Nephron progenitor cell (in vitro differentiated cells): ENCODE measurements at regions not wholly inside any gene's neighbourhood (a gene's known extent, or its start where the extent isn't known, plus 50 kb on each side); places are given as distances from the start of the nearest gene placed in this dataset.

Experiments used
- DNase-seq: peaks from one replicate; pipeline ENCODE4 v3.0.0; 2021
- H3K27ac Mint-ChIP-seq: 2 replicates; pipeline ENCODE4 v1.8.0; 2021; ENCODE audit warnings: mild to moderate bottlenecking, moderate library complexity, mixed read lengths
- H3K27me3 Mint-ChIP-seq: 2 replicates; pipeline ENCODE4 v1.8.0; 2021; ENCODE audit warnings: mild to moderate bottlenecking, low read depth, mixed read lengths; ENCODE audit not compliant: poor library complexity
- H3K36me3 Mint-ChIP-seq: 2 replicates; pipeline ENCODE4 v1.8.0; 2021; ENCODE audit warnings: low read depth, mixed read lengths
- H3K4me1 Mint-ChIP-seq: 2 replicates; pipeline ENCODE4 v1.8.0; 2021; ENCODE audit warnings: mixed read lengths
- H3K4me3 Mint-ChIP-seq: 2 replicates; pipeline ENCODE4 v1.8.0; 2021; ENCODE audit warnings: mild to moderate bottlenecking, moderate library complexity, mixed read lengths
- H3K9me3 Mint-ChIP-seq: 2 replicates; pipeline ENCODE4 v1.8.0; 2021; ENCODE audit warnings: mild to moderate bottlenecking, moderate library complexity, mixed read lengths
- CTCF ChIP-seq: fragments of 200-600 bp; sonication (generic); IDR thresholded peaks from 2 replicates; pipeline ENCODE4 v1.5.0; 2021; ENCODE audit warnings: antibody characterized with exemption

GRCh38 chr2:207224381-207224780, 58.6 kb upstream of the KLF7 start:
- Mint-ChIP-seq H3K4me1 (peaks cover 77% of the 10 kb centered on the region), H3K9me3 (no peaks in the 10 kb centered on the region), H3K27me3 (peaks cover 4% of the 10 kb centered on the region), H3K27ac (no peak overlapping the region), H3K36me3 (no peaks in the 10 kb centered on the region), H3K4me3 (no peak overlapping the region)
- no peak for TF ChIP-seq CTCF
- DNase-seq = no peak

DNA sequence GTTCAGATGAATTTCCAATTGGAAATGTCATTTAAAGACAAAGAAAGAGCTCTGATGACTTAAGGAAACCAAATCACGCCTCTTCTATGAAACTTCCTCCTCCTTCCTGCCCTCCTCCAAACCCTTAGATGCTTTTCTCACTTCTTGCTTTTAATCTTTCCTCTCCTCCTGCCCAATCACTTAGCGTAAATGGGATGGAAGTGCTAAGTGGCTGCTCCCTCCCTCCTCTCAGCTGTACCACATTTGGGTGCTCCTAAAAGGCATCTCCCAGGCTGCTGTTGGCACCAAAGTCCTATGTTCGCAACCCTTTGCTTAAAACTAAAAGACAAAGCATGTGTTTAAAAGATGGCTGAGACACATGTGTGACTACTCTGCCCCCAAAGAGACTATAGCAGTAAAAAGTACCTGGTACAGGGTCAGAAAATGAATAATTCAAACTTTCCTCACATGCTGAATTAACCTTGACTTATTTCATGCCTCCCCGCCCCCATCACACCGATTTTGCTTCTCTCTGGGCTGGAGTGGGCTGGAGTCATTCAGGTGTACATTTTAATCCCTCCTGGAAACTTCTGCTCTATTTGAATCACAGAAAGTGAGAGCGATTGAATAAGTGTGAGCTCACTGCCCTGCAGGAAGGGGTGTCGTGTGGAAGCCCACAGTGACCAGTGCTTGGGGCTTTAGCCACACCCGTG, 59.2 kb upstream of the KLF7 start:
- Mint-ChIP-seq H3K27ac (peak overlapping the region; percentile 34), H3K4me1 (peaks cover 76% of the 10 kb centered on the region), H3K36me3 (no peaks in the 10 kb centered on the region), H3K9me3 (no peaks in the 10 kb centered on the region), H3K27me3 (peaks cover 4% of the 10 kb centered on the region), H3K4me3 (no peak overlapping the region)
- no peak for TF ChIP-seq CTCF
- no peak for DNase-seq

- DNase-seq = no peak
- Mint-ChIP-seq H3K36me3 (no peaks in the 10 kb centered on the region), H3K4me1 (peaks cover 75% of the 10 kb centered on the region), H3K9me3 (no peaks in the 10 kb centered on the region), H3K4me3 (no peak overlapping the region), H3K27me3 (peaks cover 9% of the 10 kb centered on the region), H3K27ac (no peak overlapping the region)
- no peak for TF ChIP-seq CTCF
These were observed 60.0 kb upstream of the KLF7 start for GRCh38 chr2:207225773-207226172.

DNA sequence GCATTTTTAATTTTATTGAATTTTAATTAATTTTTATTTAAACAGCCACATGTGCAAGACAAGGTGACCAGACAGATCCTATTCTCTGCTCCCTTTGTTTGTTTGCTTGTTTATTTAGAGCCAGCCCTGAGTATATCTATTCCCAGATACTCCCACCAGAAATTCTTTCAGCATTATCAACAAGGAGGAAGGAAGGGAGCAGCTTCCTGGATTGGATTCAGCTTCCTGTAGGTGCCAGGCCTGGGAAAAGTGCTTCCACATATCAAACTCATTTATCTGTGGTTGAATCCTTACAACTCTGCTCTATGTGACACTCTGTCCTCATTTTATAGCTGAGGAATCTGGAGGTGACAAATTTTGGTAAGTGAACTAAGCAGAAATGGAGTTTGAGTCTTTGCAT, 60.5 kb upstream of the KLF7 start:
- no peak for DNase-seq
- Mint-ChIP-seq H3K4me1 (peaks cover 74% of the 10 kb centered on the region), H3K36me3 (no peaks in the 10 kb centered on the region), H3K4me3 (no peak overlapping the region), H3K9me3 (no peaks in the 10 kb centered on the region), H3K27me3 (peaks cover 10% of the 10 kb centered on the region), H3K27ac (peak overlapping the region; percentile 93)
- TF ChIP-seq CTCF = no peak

DNA sequence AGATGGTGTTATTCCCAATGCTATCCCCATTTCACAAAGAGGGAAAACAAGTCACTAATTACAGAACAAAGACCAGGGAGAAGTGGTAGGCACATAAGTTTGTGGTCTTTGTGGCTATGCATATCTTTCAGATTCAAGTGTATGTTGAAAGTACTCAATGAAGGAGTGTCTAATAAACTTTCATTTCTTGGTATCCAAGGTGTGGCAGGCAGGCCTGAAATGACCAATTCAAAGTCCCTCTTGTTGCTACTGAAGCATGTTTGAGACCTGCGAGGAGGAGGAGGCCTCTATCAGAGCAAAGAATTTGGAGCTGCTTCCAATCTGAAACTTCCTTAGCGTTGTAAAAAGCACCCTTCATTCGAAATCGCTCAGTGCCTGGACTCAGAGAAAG, 60.9 kb upstream of the KLF7 start:
- no peak for TF ChIP-seq CTCF
- Mint-ChIP-seq H3K4me1 (peaks cover 74% of the 10 kb centered on the region), H3K36me3 (no peaks in the 10 kb centered on the region), H3K4me3 (peak overlapping the region; percentile 69), H3K27ac (peak overlapping the region; percentile 93), H3K9me3 (no peaks in the 10 kb centered on the region), H3K27me3 (peaks cover 10% of the 10 kb centered on the region)
- DNase-seq = no peak

GRCh38 chr2:207227062-207227748, 61.5 kb upstream of the KLF7 start:
- Mint-ChIP-seq H3K36me3 (no peaks in the 10 kb centered on the region), H3K4me1 (peaks cover 74% of the 10 kb centered on the region), H3K9me3 (no peaks in the 10 kb centered on the region), H3K27ac (peak overlapping the region; percentile 93), H3K4me3 (peak overlapping the region; percentile 69), H3K27me3 (peaks cover 10% of the 10 kb centered on the region)
- TF ChIP-seq CTCF = no peak
- peak; percentile 74 for DNase-seq
